HG02943 (cell line): ENCODE measurements at regions not wholly inside any gene's neighbourhood (a gene's known extent, or its start where the extent isn't known, plus 50 kb on each side); places are given as distances from the start of the nearest gene placed in this dataset.
"Not testable (repeated sequence)": the region's sequence is repeated elsewhere in the genome, so short reads cannot be mapped to it uniquely, and the experiment has no call there.

Source experiments
- ATAC-seq: cut with Tn5 transposase; IDR thresholded peaks from one replicate; pipeline ENCODE4 v1.9.1; 2021; ENCODE audit warnings: mild to moderate bottlenecking, low read depth, moderate library complexity; ENCODE audit not compliant: unreplicated experiment

- ATAC-seq: no peak
Observed at GRCh38 chr2:57397550-57398360, 648.9 kb upstream of the VRK2 start.

- no peak for ATAC-seq
Observed at GRCh38 chr2:57399057-57399456, 647.5 kb upstream of the VRK2 start.

- no peak for ATAC-seq
Observed at GRCh38 chr2:57402096-57402495, 644.5 kb upstream of the VRK2 start.

- ATAC-seq: no peak
Observed at GRCh38 chr2:57402755-57403154, 643.9 kb upstream of the VRK2 start.

- ATAC-seq: no peak
Observed at GRCh38 chr2:57407772-57408201, 638.8 kb upstream of the VRK2 start.

- ATAC-seq: no peak
Observed at GRCh38 chr2:57408587-57408986, 638.0 kb upstream of the VRK2 start.

GRCh38 chr2:57417007-57417406, 629.6 kb upstream of the VRK2 start:
- ATAC-seq: no peak

- not testable (repeated sequence) for ATAC-seq
Observed at GRCh38 chr2:57418859-57419346, 627.7 kb upstream of the VRK2 start.

GRCh38 chr2:57429831-57430230, 616.8 kb upstream of the VRK2 start:
- no peak for ATAC-seq

- ATAC-seq: no peak
Observed at GRCh38 chr2:57432528-57432927, 614.1 kb upstream of the VRK2 start.

- no peak for ATAC-seq
Observed at GRCh38 chr2:57434441-57434840, 612.2 kb upstream of the VRK2 start.

- no peak for ATAC-seq
Observed at GRCh38 chr2:57434972-57435371, 611.6 kb upstream of the VRK2 start.

- ATAC-seq: no peak
Observed at GRCh38 chr2:57437077-57437476, 609.5 kb upstream of the VRK2 start.

- ATAC-seq: no peak
Observed at GRCh38 chr2:57440437-57440836, 606.2 kb upstream of the VRK2 start.

- ATAC-seq: no peak
Observed at GRCh38 chr2:57443086-57443485, 603.5 kb upstream of the VRK2 start.

- no peak for ATAC-seq
Observed at GRCh38 chr2:57443973-57444521, 602.6 kb upstream of the VRK2 start.

GRCh38 chr2:57444752-57445430, 601.7 kb upstream of the VRK2 start:
- ATAC-seq: no peak

- ATAC-seq: no peak
Observed at GRCh38 chr2:57448816-57449215, 597.8 kb upstream of the VRK2 start.

GRCh38 chr2:57450170-57450569, 596.4 kb upstream of the VRK2 start:
- ATAC-seq: no peak

GRCh38 chr2:57452634-57453033, 594.0 kb upstream of the VRK2 start:
- ATAC-seq: no peak

- no peak for ATAC-seq
Observed at GRCh38 chr2:57453945-57454344, 592.7 kb upstream of the VRK2 start.
